Thyroid gland (tissue), 4 donors: ENCODE measurements at regions not wholly inside any gene's neighbourhood (a gene's known extent, or its start where the extent isn't known, plus 50 kb on each side); places are given as distances from the start of the nearest gene placed in this dataset.

Experiments
- CTCF ChIP-seq, 6 experiments: fragments of 200-600 bp in 3 of 6; fragments of 450-650 bp in 3 of 6; sonication (generic) in 3 of 6; IDR thresholded peaks; one replicate each; pipeline ENCODE4 v1.5.1; 2016 to 2019; ENCODE audit warnings: antibody characterized with exemption in 6 of 6, mild to moderate bottlenecking in 2 of 6, inconsistent platforms in 1 of 6, moderate library complexity in 1 of 6
- POLR2A ChIP-seq, 2 donors: fragments of 450-650 bp; IDR thresholded peaks; one replicate each; pipeline ENCODE4 v1.6.1; 2017; ENCODE audit warnings: antibody characterized with exemption in 2 of 2, mild to moderate bottlenecking in 2 of 2, moderate library complexity in 1 of 2

GRCh38 chr3:10746001-10746400 is 70.0 kb upstream of the SLC6A11 start:
- TF ChIP-seq CTCF (IDR thresholded peaks at IDR 0.05), result no peak
- no peak for TF ChIP-seq POLR2A (IDR thresholded peaks at IDR 0.05)
